ENCODE measurements at regions not wholly inside any gene's neighbourhood (a gene's known extent, or its start where the extent isn't known, plus 50 kb on each side); places are given as distances from the start of the nearest gene placed in this dataset.

DNA sequence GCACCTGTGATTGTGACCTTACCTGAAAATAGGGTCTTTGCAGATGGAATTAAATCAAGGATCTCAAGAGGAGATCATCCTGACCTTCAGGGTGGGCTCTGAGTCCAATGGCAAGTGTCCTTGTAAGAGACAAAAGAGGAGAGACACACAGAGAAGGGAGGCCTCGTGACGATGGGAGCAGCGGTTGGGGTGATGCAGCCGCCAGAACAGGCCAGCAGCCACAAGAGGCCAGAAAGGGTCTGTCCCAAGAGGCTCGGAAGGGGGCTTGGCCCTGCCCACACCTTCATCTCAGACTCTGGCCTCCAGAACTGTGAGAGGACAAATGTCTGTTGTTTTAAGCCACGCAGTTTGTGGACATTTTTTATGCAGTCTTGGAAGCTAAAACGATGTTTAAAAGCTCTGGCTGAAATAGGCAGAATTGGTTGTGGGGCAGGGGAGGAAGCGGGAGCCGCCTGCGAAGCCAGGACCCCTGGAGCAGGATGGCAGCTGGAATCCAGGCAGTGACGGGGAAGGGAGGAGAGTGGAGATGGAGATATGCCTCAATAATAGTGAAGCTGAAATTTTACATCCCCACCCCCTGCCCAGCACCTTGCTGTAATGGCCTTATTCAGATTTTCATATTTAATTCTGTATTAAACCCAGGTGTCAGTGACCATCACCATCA, 216.4 kb downstream of the ANKRD60 start:
- DNase-seq: no peak

DNA sequence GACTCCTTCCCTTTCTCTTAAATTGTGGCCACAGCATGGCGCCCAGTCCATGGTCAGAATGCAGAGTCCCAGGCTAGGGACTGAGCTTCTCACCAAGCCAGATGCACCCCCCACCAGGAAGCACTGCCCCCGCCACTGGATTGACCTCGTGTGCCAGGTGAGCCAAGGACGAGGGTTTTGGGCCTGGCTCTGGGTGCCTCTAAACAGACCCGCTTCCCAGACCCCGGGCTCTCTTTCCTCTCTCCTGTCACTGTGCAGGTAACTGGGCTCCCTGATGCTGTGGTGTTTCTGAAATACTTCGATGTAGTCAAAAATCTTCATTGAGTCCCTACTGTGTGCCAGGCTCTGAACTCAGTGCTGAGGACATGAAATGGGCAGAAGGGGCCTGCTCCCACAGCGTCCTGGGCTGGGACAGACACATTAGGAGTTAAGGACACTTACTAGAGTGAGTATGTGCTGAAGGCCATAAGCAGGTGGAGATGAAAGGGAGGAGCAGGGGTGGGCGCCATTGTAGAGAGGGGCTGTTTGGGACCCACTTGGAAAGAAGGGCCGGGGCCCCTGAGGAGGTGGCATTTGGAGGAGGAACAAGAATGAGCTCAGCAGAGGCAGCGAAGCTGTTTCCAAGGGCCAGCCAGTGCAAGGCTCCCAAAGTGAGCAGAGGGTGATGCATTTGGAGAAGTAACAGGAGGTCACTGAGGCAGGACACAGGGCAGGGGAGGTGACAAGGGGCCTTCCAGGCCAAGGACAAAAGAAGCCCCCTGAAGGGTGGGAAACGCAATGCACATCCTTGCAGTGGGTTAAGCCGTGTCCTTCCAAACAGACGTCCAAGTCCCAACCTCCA, 217.1 kb downstream of the ANKRD60 start:
- no peak for DNase-seq

- no peak for DNase-seq
These were observed 217.8 kb downstream of the ANKRD60 start for GRCh38 chr20:58010666-58011065.

- no peak for DNase-seq
These were observed 218.3 kb downstream of the ANKRD60 start for GRCh38 chr20:58010186-58010585.

GRCh38 chr20:58008866-58009265, 219.6 kb downstream of the ANKRD60 start:
- no peak for DNase-seq

DNA sequence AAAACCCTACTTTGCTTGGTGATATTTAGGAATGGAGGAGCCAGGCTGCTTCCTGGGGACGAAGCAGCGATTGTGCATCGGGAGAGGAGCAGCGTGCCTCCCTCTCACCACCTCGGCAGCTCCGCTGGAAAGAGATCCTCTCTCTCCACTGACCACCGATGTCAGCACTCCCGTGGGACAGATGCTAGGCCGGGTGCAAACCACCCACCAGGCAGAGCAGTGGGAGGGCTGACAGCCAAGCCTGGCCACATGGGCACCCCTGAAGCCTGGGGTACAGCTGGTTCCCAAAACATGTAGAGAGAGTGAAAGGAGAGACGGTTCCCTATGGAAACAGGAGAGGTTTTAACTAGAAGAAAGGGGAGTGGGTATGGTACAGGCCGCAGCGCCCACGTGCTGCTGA, 220.0 kb downstream of the ANKRD60 start:
- no peak for DNase-seq

DNA sequence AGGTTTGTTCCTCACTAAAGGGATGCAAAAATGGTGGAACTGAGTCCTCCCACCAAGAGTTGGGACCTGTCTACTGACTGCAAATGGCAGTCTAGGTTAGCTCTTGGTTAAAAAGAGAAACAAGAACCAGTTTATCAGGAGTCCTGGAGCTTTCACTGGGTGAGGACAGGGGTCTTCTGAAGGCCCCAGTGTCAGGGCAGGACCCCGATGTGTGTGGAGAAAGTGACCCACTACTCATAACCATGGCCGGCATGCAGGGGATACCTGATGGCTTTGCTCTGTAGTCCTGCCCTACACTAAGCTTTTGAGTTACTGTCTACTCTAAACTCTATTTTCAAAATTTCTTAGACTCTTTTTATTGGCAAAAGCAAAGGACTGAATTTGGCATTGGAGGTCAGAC, 220.5 kb downstream of the ANKRD60 start:
- no peak for DNase-seq

- DNase-seq: no peak
These were observed 221.8 kb downstream of the ANKRD60 start for GRCh38 chr20:58006346-58007316.

DNA sequence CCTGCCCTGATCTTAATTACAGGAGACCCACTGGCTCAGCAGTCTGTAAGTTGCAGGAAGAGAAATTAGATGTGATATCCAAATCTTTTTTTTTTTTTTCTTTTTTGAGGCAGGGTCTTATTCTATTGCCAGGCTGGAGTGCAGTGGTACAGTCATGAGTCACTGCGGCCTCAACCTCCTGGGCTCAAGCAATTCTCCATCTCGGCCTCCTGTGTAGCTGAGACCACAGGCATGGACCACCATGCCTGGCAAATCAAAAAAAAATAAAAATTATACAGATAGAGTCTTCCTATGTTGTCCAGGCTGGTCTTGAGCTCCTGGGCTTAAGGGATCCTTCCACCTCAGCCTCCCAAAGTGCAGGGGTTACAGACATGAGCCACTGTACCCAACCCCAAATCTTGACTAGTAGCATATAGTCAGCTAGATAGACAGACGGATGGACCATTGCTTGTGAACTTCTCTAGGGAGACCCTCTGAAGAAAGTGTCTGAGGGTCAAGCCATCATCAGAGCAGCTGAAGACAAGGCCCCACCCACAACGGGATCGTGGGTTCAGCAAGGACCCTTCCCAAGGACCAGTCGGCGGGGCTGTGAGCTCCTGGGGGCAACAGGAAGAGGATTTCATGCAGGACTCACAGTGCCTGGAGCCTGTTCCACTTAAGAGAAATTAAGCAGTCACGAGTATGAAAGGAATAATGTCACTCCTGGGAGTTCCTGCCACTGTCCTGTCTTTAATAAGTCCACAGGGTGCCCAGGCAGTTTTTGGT, 222.7 kb downstream of the ANKRD60 start:
- DNase-seq: no peak

GRCh38 chr20:58004900-58005299, 223.6 kb downstream of the ANKRD60 start:
- DNase-seq: no peak

GRCh38 chr20:58004146-58004545, 224.3 kb downstream of the ANKRD60 start:
- DNase-seq: no peak

DNA sequence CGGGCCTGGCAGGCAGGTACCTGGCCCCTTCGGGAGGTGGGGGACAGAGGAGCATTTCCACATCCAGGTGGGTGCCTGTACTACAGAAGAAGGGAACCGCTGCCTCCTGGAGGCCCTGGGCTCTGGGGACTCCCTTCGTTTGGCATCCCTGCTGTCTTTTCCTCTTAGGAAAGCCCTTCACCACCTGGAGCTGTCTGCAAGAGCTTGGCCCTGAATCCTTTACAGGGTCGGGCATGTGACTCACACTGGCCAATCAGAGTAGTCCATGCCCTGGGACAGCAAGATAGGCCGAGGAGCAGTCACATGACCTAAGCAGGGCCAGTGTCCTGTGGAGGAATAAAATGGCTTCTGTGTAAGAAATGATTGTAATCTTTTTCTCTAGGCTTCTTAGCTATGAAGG, 224.9 kb downstream of the ANKRD60 start:
- no peak for DNase-seq

- no peak for DNase-seq
These were observed 225.6 kb downstream of the ANKRD60 start for GRCh38 chr20:58002901-58003300.

DNA sequence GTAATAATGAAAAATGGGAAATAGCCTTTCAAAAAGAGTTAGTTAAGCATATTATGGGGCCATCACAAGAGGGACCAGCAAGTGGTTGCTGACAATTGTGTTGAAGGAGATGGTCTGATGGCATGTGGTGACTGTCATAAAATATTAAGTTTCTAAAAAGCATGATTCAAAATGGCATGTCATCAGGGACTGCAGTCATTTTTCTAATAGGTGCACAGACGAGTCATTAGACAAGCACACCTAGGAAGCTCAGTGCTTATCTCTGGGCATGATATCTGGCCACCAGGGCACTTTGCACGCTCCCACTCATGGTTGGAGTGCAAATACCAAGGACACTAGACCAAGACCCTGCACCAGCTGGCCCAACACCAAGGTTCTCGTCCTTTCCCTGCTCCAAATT, 226.5 kb downstream of the ANKRD60 start:
- no peak for DNase-seq

- no peak for DNase-seq
These were observed 227.1 kb downstream of the ANKRD60 start for GRCh38 chr20:58001381-58001780.

DNA sequence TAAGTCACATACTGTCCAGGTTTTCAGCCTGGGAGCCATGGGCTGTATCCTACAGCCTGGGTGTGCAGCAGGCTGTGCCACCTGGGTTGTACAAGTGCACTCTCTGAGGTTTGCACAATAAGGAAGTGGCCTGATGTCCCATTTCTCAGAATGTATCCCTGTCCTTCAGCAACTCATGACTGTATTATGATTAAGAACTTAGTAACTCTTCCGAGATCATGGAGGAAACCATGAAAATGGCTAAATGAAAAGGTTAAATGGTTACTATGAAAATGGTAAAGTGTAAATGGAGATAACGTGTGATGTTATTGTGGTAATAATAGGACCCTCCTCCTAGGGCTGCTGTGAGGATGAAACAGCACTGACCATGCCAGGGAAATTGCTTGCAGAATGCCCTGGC, 227.6 kb downstream of the ANKRD60 start:
- no peak for DNase-seq

DNA sequence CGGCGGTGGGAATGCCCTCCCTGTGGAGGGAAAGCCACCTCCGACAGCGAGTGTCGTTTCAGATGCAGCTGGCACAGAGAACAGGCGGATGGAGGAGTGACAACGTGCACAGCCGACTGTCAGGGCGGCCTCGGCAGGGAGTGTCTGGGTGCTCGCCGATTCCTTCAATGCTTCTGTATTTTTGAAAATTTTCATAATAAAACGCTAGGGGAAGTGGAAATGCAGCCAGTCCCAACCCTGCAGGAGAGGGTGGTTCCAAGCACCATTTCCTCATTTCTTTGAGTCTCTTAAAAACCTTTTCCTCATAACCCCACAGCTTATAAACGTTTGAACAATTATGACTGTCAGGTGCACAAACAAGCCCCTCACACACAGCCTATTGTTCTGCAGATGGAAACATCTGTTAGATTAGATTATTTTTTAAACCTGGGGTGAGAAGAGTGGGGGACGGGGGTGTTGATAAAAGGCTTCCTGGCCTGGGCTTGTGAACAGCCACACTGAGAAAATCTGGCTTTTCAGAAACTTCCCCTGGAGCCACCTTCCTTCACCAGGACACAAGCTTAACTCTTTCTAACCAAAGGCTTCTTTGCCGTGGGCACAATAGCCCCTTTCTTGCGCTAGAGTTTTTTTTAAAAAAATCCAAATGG, 228.9 kb downstream of the ANKRD60 start:
- DNase-seq: no peak

GRCh38 chr20:57998981-57999464, 229.4 kb downstream of the ANKRD60 start:
- no peak for DNase-seq

DNA sequence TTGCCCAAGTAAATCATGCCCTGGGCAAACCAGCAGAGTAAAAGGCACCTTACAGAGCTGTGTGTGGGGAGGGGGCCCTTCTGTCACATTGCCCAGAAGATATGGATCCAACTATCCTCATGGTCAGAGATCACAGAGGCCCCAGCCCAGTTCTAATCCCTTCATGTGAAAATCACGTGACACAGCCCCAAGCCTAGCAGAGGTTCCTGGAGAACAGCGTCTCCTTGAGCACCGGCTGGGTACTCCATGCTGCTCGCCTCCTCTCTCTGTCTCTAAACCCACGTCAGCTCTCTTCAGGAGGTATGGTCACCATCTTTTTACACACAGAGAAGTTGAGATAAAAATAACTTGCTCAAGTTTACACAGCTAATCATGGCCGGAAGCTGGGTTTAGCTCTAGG, 230.2 kb downstream of the ANKRD60 start:
- DNase-seq: no peak

GRCh38 chr20:57996936-57997890, 231.2 kb downstream of the ANKRD60 start:
- DNase-seq: peak; percentile 63

DNA sequence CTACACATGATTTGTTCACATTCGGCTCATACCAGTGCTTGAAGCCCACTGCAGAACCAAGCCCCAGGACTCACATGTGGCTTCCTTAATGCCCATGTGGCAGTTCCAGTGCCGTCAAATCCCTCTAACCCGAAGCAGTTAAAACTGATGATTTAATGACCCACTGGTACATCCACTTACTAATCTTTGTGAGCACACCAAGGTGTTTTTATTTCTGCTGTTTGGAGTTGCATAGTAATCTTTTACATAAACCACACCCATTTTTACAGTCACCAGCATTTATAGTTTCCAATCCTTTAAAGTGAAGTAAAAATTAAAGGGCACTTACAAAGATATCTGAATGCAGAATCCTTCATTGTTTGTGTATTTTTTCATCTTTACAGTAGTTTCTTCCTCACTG, 232.0 kb downstream of the ANKRD60 start:
- no peak for DNase-seq

Measured in fibroblast of skin of right quadriceps (primary cell).